Trophoblast cell (in vitro differentiated cells and primary cell): ENCODE measurements at regions not wholly inside any gene's neighbourhood (a gene's known extent, or its start where the extent isn't known, plus 50 kb on each side); places are given as distances from the start of the nearest gene placed in this dataset.

Experiments
- DNase-seq, 2 donors: peaks; one replicate each; pipeline ENCODE4 v3.0.0-alpha.2; 2016
- H2AFZ ChIP-seq: 2 replicates; pipeline ENCODE4 v1.6.1; 2013; ENCODE audit warnings: low read length, moderate library complexity, mild to moderate bottlenecking; ENCODE audit not compliant: insufficient read depth, poor library complexity
- H2AK5ac ChIP-seq: 2 replicates; pipeline ENCODE4 v1.6.1; 2013; ENCODE audit warnings: mild to moderate bottlenecking, low read length
- H2BK120ac ChIP-seq: 2 replicates; pipeline ENCODE4 v1.6.1; 2013; ENCODE audit warnings: low read length, mild to moderate bottlenecking, moderate library complexity; ENCODE audit not compliant: insufficient read depth, poor library complexity
- H2BK12ac ChIP-seq: 2 replicates; pipeline ENCODE4 v1.6.1; 2013; ENCODE audit warnings: mild to moderate bottlenecking, low read length, moderate library complexity
- H2BK5ac ChIP-seq: 2 replicates; pipeline ENCODE4 v1.6.1; 2013; ENCODE audit warnings: low read length, low read depth, moderate library complexity, mild to moderate bottlenecking; ENCODE audit not compliant: poor library complexity
- H3K14ac ChIP-seq: 2 replicates; pipeline ENCODE4 v1.6.1; 2013; ENCODE audit warnings: mild to moderate bottlenecking, low read length
- H3K18ac ChIP-seq: 2 replicates; pipeline ENCODE4 v1.6.1; 2013; ENCODE audit warnings: mild to moderate bottlenecking, low read length
- H3K23ac ChIP-seq: 2 replicates; pipeline ENCODE4 v1.6.1; 2013; ENCODE audit warnings: low read length
- H3K27ac ChIP-seq: 2 replicates; pipeline ENCODE4 v1.5.1; 2013; ENCODE audit warnings: low read depth, mild to moderate bottlenecking, inconsistent platforms, low read length, moderate library complexity
- H3K27me3 ChIP-seq: 2 replicates; pipeline ENCODE4 v1.6.1; 2013; ENCODE audit warnings: inconsistent platforms, mild to moderate bottlenecking, low read length, moderate library complexity; ENCODE audit not compliant: insufficient read depth
- H3K36me3 ChIP-seq, 2 experiments: 1 replicate in 1 of 2; 2 replicates in 1 of 2; pipeline ENCODE4 v1.6.1; 2013; ENCODE audit warnings: low read length in 2 of 2, mild to moderate bottlenecking in 2 of 2, moderate library complexity in 1 of 2; ENCODE audit not compliant: insufficient read depth in 2 of 2, control insufficient read depth in 1 of 2
- H3K4ac ChIP-seq: 2 replicates; pipeline ENCODE4 v1.6.1; 2013; ENCODE audit warnings: low read depth, mild to moderate bottlenecking, low read length, moderate library complexity
- H3K4me1 ChIP-seq, 2 experiments: 1 replicate in 1 of 2; 2 replicates in 1 of 2; pipeline ENCODE4 v1.6.1; 2013; ENCODE audit warnings: low read length in 2 of 2, mild to moderate bottlenecking in 2 of 2, moderate library complexity in 1 of 2; ENCODE audit not compliant: insufficient read depth in 2 of 2, control insufficient read depth in 1 of 2
- H3K4me2 ChIP-seq: 2 replicates; pipeline ENCODE4 v1.6.1; 2013; ENCODE audit warnings: inconsistent platforms, mild to moderate bottlenecking, low read length, moderate library complexity
- H3K4me3 ChIP-seq: 2 replicates; pipeline ENCODE4 v1.5.1; 2013; ENCODE audit warnings: mild to moderate bottlenecking, low read depth, low read length, inconsistent platforms
- H3K79me1 ChIP-seq: one replicate; pipeline ENCODE4 v1.6.1; 2013; ENCODE audit warnings: low read length
- H3K79me2 ChIP-seq: 2 replicates; pipeline ENCODE4 v1.6.1; 2013; ENCODE audit warnings: low read length, mild to moderate bottlenecking; ENCODE audit not compliant: control insufficient read depth, insufficient read depth, poor library complexity
- H3K9ac ChIP-seq: 2 replicates; pipeline ENCODE4 v1.6.1; 2013; ENCODE audit warnings: mild to moderate bottlenecking, low read length
- H3K9me3 ChIP-seq: 2 replicates; pipeline ENCODE4 v1.6.1; 2013; ENCODE audit warnings: low read depth, mild to moderate bottlenecking, control low read depth, inconsistent platforms, low read length; ENCODE audit not compliant: insufficient read depth
- H4K12ac ChIP-seq: 2 replicates; pipeline ENCODE4 v1.6.1; 2013; ENCODE audit warnings: low read depth, mild to moderate bottlenecking, low read length, moderate library complexity
- H4K8ac ChIP-seq: 2 replicates; pipeline ENCODE4 v1.6.1; 2013; ENCODE audit warnings: low read depth, mild to moderate bottlenecking, low read length, moderate library complexity
- H4K91ac ChIP-seq: one replicate; pipeline ENCODE4 v1.6.1; 2013; ENCODE audit warnings: low read depth, mild to moderate bottlenecking, low read length, moderate library complexity
- WGBS: extraction: QIAGEN DNeasy Blood & Tissue Kit; methylation state at CpG from one replicate; pipeline ENCODE4 v1.1.7; 2013; ENCODE audit warnings: missing lambda C conversion rate; ENCODE audit not compliant: insufficient read length, insufficient coverage; ENCODE audit errors: extremely low coverage; 5-methylcytosine and 5-hydroxymethylcytosine counted together

DNA sequence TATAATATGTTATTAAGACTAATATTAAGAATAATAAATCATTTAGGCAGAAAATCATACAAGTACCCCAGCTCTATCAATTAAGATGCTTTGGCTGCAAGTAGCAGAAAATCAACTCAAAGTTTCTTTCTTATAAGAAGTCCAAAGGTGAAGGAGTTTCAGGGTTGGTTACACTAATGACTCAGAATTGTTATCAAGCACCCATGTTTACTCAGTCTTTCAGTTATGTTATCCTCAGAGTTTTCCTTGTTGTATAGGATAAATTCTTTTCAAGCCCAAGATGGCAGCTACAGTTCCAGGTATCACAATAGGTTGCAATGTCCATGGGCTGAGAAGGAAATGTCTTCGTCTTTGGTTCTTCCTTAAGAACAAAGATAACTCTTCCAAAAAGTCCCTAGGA, 163.6 kb downstream of the TNFSF18 start:
- H4K8ac ChIP-seq, result no peak overlapping the region
- H3K4me1 ChIP-seq, result no peaks in the 10 kb centered on the region
- no peak overlapping the region for H3K27ac ChIP-seq

GRCh38 chr1:172893146-172893841, 157.4 kb downstream of the TNFSF18 start:
- Histone ChIP-seq H2BK120ac (no peak overlapping the region), H3K4ac (no peak overlapping the region), H2BK5ac (no peak overlapping the region), H2AK5ac (no peak overlapping the region), H3K9ac (no peak overlapping the region), H4K12ac (no peak overlapping the region), H4K8ac (peak overlapping the region; percentile 42), H3K14ac (no peak overlapping the region), H3K4me2 (no peak overlapping the region), H4K91ac (no peak overlapping the region), H3K23ac (no peak overlapping the region), H3K27ac (no peak overlapping the region), H3K4me3 (no peak overlapping the region), H3K27me3 (no peaks in the 10 kb centered on the region), H3K79me1 (no peaks in the 10 kb centered on the region), H3K18ac (no peak overlapping the region), H3K36me3 (no peaks in the 10 kb centered on the region), H3K9me3 (no peaks in the 10 kb centered on the region), H2BK12ac (no peak overlapping the region), H2AFZ (no peak overlapping the region), H3K4me1 (peaks cover 0 to 2% of the 10 kb centered on the region in 2 experiments), H3K79me2 (no peaks in the 10 kb centered on the region)
- peak; percentile 17 to 72 for DNase-seq
- no CpG with 5 or more reads among the region's 1 CpG for WGBS

More for the DNA sequence above, 163.6 kb downstream of the TNFSF18 start:
- H2BK120ac ChIP-seq, result no peak overlapping the region
- no peaks in the 10 kb centered on the region for H3K9me3 ChIP-seq
- H3K4me2 ChIP-seq, result no peak overlapping the region
- H3K4ac ChIP-seq, result no peak overlapping the region
- no peaks in the 10 kb centered on the region for H3K79me2 ChIP-seq
- no peak overlapping the region for H3K23ac ChIP-seq
- no peak overlapping the region for H2AFZ ChIP-seq
- no peak overlapping the region for H2BK12ac ChIP-seq
- no peak overlapping the region for H2BK5ac ChIP-seq
- H2AK5ac ChIP-seq, result no peak overlapping the region
- H4K12ac ChIP-seq, result no peak overlapping the region
- no peak overlapping the region for H4K91ac ChIP-seq
- no peak overlapping the region for H3K9ac ChIP-seq
- no peak overlapping the region for H3K18ac ChIP-seq
- H3K27me3 ChIP-seq, result no peaks in the 10 kb centered on the region
- DNase-seq, result no peak
- H3K36me3 ChIP-seq, result no peaks in the 10 kb centered on the region
- H3K79me1 ChIP-seq, result no peaks in the 10 kb centered on the region
- no peak overlapping the region for H3K4me3 ChIP-seq
- no peak overlapping the region for H3K14ac ChIP-seq
- WGBS, result no CpG with 5 or more reads among the region's 1 CpG

GRCh38 chr1:172894349-172895049, 156.2 kb downstream of the TNFSF18 start:
- H3K27me3 ChIP-seq, result no peaks in the 10 kb centered on the region
- H3K9ac ChIP-seq, result no peak overlapping the region
- H4K91ac ChIP-seq, result no peak overlapping the region
- no peak overlapping the region for H2AFZ ChIP-seq
- H3K4me3 ChIP-seq, result no peak overlapping the region
- no peak overlapping the region for H3K4ac ChIP-seq
- DNase-seq, result no peak
- no peak overlapping the region for H2BK5ac ChIP-seq
- no peaks in the 10 kb centered on the region for H3K79me1 ChIP-seq
- H2BK12ac ChIP-seq, result no peak overlapping the region
- peaks cover 0 to 2% of the 10 kb centered on the region in 2 experiments for H3K4me1 ChIP-seq
- no CpG with 5 or more reads among the region's 8 CpGs for WGBS
- no peak overlapping the region for H3K23ac ChIP-seq
- H3K9me3 ChIP-seq, result no peaks in the 10 kb centered on the region
- H3K4me2 ChIP-seq, result no peak overlapping the region
- no peak overlapping the region for H3K18ac ChIP-seq
- H4K12ac ChIP-seq, result no peak overlapping the region
- H3K14ac ChIP-seq, result no peak overlapping the region
- H3K36me3 ChIP-seq, result no peaks in the 10 kb centered on the region
- H3K79me2 ChIP-seq, result no peaks in the 10 kb centered on the region
- H2AK5ac ChIP-seq, result no peak overlapping the region
- no peak overlapping the region for H2BK120ac ChIP-seq
- no peak overlapping the region for H4K8ac ChIP-seq
- no peak overlapping the region for H3K27ac ChIP-seq

DNA sequence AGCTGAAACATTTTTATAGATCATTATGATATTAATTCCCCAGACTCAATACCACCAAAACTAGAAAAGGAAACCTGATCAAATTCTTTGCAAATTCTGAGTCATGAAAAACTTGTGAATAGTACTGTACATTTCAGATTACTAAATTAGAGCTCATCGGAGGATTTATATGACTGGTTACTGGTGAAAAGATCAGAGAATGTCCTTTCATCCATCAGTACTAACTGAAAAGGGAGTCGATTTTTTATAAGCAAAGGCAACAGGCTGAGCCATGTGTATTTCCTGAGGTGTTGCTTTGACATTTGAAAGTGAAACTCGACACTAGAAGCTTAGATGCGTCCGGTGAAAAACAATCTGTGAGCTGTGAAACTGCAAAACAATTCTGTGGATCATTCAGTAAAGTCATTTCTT, 155.7 kb downstream of the TNFSF18 start:
- Histone ChIP-seq H2BK120ac (no peak overlapping the region), H3K4me2 (no peak overlapping the region), H3K27me3 (no peaks in the 10 kb centered on the region), H2BK12ac (no peak overlapping the region), H4K12ac (no peak overlapping the region), H3K36me3 (no peaks in the 10 kb centered on the region), H3K4ac (no peak overlapping the region), H3K9me3 (no peaks in the 10 kb centered on the region), H3K9ac (no peak overlapping the region), H3K79me2 (no peaks in the 10 kb centered on the region), H3K79me1 (no peaks in the 10 kb centered on the region), H2AK5ac (no peak overlapping the region), H4K8ac (no peak overlapping the region), H2BK5ac (no peak overlapping the region), H3K4me1 (peaks cover 0 to 2% of the 10 kb centered on the region in 2 experiments), H2AFZ (no peak overlapping the region), H3K23ac (no peak overlapping the region), H3K14ac (no peak overlapping the region), H3K4me3 (no peak overlapping the region), H4K91ac (no peak overlapping the region), H3K27ac (no peak overlapping the region), H3K18ac (no peak overlapping the region)
- no CpG with 5 or more reads among the region's 5 CpGs for WGBS
- DNase-seq, result no peak
